Activated CD8-positive, alpha-beta T cell treated with anti-CD3 and anti-CD28 coated beads for 36 hours (primary cell): ENCODE measurements at regions not wholly inside any gene's neighbourhood (a gene's known extent, or its start where the extent isn't known, plus 50 kb on each side); places are given as distances from the start of the nearest gene placed in this dataset.

Experiments used
- ATAC-seq: fragments of 200-7000 bp; cut with Tn5 transposase; one replicate; pipeline ENCODE4 v1.10.0; 2021; ENCODE audit warnings: mild to moderate bottlenecking, moderate library complexity
- CTCF ChIA-PET: fragments of 350-600 bp; sonication (Branson Sonifier 250); formaldehyde crosslinking; loops from one replicate; lab custom pipeline; 2021; ENCODE audit warnings: antibody characterized with exemption; lab: Charles Lee
- POLR2A ChIA-PET: fragments of 350-600 bp; sonication (Branson Sonifier 250); formaldehyde crosslinking; loops from one replicate; lab custom pipeline; 2021; ENCODE audit warnings: antibody characterized with exemption; lab: Charles Lee
- DNase-seq: peaks from one replicate; pipeline ENCODE4 v3.0.0-alpha.2; 2020
- H3K27ac Mint-ChIP-seq: one replicate; pipeline ENCODE4 v1.8.0; 2021; ENCODE audit warnings: mild to moderate bottlenecking, mixed read lengths
- H3K27me3 Mint-ChIP-seq: one replicate; pipeline ENCODE4 v1.8.0; 2021; ENCODE audit warnings: mixed read lengths
- H3K36me3 Mint-ChIP-seq: one replicate; pipeline ENCODE4 v1.8.0; 2021; ENCODE audit warnings: low read depth, mixed read lengths
- H3K4me1 Mint-ChIP-seq: one replicate; pipeline ENCODE4 v1.8.0; 2021; ENCODE audit warnings: low read depth, mixed read lengths
- H3K4me3 Mint-ChIP-seq: one replicate; pipeline ENCODE4 v1.8.0; 2021; ENCODE audit warnings: mild to moderate bottlenecking, moderate library complexity, mixed read lengths
- H3K9me3 Mint-ChIP-seq: one replicate; pipeline ENCODE4 v1.8.0; 2021; ENCODE audit warnings: mixed read lengths
- intact Hi-C: fragments of 100-400 bp; cut with micrococcal nuclease; formaldehyde crosslinking; loops from one replicate; pipeline ENCODE4 v1.10.0; 2022
- TF ChIP-seq, protein P1 (sequence below): fragments of 200-600 bp; IDR thresholded peaks from one replicate; pipeline ENCODE4 v1.8.0; 2022; ENCODE audit warnings: antibody characterized with exemption, mild to moderate bottlenecking

- Mint-ChIP-seq H3K27me3 (peaks cover 2% of the 10 kb centered on the region), H3K4me3 (no peak overlapping the region), H3K4me1 (no peaks in the 10 kb centered on the region), H3K27ac (no peak overlapping the region), H3K36me3 (no peaks in the 10 kb centered on the region), H3K9me3 (no peaks in the 10 kb centered on the region)
- ChIA-PET CTCF (no interaction called here), POLR2A (no interaction called here)
- no peak for DNase-seq
- no peak for ATAC-seq
- intact Hi-C loops: no loop called here
- TF ChIP-seq, protein P1, sequence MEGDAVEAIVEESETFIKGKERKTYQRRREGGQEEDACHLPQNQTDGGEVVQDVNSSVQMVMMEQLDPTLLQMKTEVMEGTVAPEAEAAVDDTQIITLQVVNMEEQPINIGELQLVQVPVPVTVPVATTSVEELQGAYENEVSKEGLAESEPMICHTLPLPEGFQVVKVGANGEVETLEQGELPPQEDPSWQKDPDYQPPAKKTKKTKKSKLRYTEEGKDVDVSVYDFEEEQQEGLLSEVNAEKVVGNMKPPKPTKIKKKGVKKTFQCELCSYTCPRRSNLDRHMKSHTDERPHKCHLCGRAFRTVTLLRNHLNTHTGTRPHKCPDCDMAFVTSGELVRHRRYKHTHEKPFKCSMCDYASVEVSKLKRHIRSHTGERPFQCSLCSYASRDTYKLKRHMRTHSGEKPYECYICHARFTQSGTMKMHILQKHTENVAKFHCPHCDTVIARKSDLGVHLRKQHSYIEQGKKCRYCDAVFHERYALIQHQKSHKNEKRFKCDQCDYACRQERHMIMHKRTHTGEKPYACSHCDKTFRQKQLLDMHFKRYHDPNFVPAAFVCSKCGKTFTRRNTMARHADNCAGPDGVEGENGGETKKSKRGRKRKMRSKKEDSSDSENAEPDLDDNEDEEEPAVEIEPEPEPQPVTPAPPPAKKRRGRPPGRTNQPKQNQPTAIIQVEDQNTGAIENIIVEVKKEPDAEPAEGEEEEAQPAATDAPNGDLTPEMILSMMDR: no peak
Measured at GRCh38 chr14:38860530-38860929, 242.5 kb downstream of the SEC23A start.

DNA sequence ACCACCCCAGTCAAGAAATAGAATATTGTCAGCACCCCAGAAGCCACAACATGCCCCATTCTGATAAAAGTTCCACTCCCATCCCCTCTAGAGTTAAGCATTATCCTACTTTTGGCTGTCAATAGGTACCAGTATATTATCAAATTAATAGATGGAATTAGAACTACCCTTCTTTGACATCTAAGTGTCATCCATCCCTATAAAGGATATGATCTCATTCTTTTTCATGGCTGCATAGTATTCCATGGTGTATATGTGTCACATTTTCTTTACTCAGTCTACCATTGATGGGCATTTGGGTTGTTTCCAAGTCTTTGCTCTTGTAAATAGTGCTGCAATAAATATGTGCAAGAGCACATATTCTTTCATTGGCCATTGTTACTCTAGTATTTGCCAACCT is 246.2 kb downstream of the SEC23A start:
- ChIA-PET CTCF (no interaction called here), POLR2A (interaction anchor here (0.7 kb wide), 1 partner anchor 28 kb away, joined by 3 read pairs; no protein-coding TSS in a partner anchor)
- DNase-seq (no peak), ATAC-seq (no peak)
- no peak overlapping the region for H3K27ac Mint-ChIP-seq
- no peaks in the 10 kb centered on the region for H3K4me1 Mint-ChIP-seq
- no peak overlapping the region for H3K4me3 Mint-ChIP-seq
- intact Hi-C loops: no loop called here
- TF ChIP-seq, protein P1: no peak
- H3K27me3 Mint-ChIP-seq: peaks cover 2% of the 10 kb centered on the region
- no peaks in the 10 kb centered on the region for H3K9me3 Mint-ChIP-seq
- no peaks in the 10 kb centered on the region for H3K36me3 Mint-ChIP-seq

DNA sequence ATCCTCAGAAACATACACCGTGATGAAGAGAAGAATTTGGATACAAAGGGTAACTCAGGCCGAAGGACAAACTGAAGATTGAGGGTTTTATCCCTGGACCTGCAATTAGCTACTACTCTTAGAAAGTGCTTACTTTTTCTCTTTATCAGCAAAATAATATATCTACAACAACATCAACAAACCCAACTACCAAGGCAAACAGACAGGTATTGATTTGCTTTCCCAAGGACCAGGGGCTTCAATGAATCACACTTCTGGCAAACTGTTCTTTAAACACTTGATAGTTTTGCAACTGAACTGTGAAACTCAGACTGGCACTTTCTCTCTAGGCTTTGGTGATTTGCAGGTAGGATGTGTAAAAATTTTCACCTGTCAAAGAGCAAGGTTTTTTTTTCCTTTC is 247.5 kb downstream of the SEC23A start:
- ChIA-PET POLR2A (no interaction called here), CTCF (interaction anchor here (1.2 kb wide), 1 partner anchor 12 kb away, joined by 4 read pairs; no protein-coding TSS in a partner anchor)
- H3K27me3 Mint-ChIP-seq: no peaks in the 10 kb centered on the region
- intact Hi-C loops: no loop called here
- H3K4me3 Mint-ChIP-seq: no peak overlapping the region
- TF ChIP-seq, protein P1: no peak
- no peaks in the 10 kb centered on the region for H3K9me3 Mint-ChIP-seq
- ATAC-seq (no peak), DNase-seq (no peak)
- H3K36me3 Mint-ChIP-seq: no peaks in the 10 kb centered on the region
- no peaks in the 10 kb centered on the region for H3K4me1 Mint-ChIP-seq
- H3K27ac Mint-ChIP-seq: no peak overlapping the region

GRCh38 chr14:38851111-38851510 is 251.9 kb downstream of the SEC23A start:
- Mint-ChIP-seq H3K27ac (no peak overlapping the region), H3K4me3 (no peak overlapping the region), H3K4me1 (no peaks in the 10 kb centered on the region), H3K27me3 (no peaks in the 10 kb centered on the region), H3K36me3 (no peaks in the 10 kb centered on the region), H3K9me3 (no peaks in the 10 kb centered on the region)
- ChIA-PET CTCF (no interaction called here), POLR2A (no interaction called here)
- intact Hi-C loops: no loop called here
- TF ChIP-seq, protein P1: no peak
- DNase-seq (no peak), ATAC-seq (no peak)

- ChIA-PET CTCF (no interaction called here), POLR2A (no interaction called here)
- H3K4me3 Mint-ChIP-seq: no peak overlapping the region
Measured at GRCh38 chr14:38850664-38851063, 252.4 kb downstream of the SEC23A start.

More at GRCh38 chr14:38850664-38851063, 252.4 kb downstream of the SEC23A start:
- intact Hi-C loops: no loop called here
- DNase-seq (no peak), ATAC-seq (no peak)
- Mint-ChIP-seq H3K27ac (no peak overlapping the region), H3K9me3 (no peaks in the 10 kb centered on the region), H3K4me1 (no peaks in the 10 kb centered on the region), H3K27me3 (no peaks in the 10 kb centered on the region), H3K36me3 (no peaks in the 10 kb centered on the region)
- TF ChIP-seq, protein P1: no peak
